Activated T-helper 1 cell treated with anti-CD3 and anti-CD28 coated beads, Interleukin-12 subunit alpha, Interleukin-12 subunit beta, Interleukin-2, Interleukin-4 antibody, amounts not matched to agents 30 ng/mL and 10 ng/mL and 1 ng/mL, durations not matched to agents 14 hours and 24 hours and 36 hours (primary cell): ENCODE measurements at regions not wholly inside any gene's neighbourhood (a gene's known extent, or its start where the extent isn't known, plus 50 kb on each side); places are given as distances from the start of the nearest gene placed in this dataset.

ENCODE experiments used
- DNase-seq: peaks from one replicate; pipeline ENCODE4 v3.0.0; 2021; ENCODE audit warnings: low spot score
- H3K27ac Mint-ChIP-seq: one replicate; pipeline ENCODE4 v1.8.0; 2021; ENCODE audit warnings: mild to moderate bottlenecking, mixed read lengths
- H3K27me3 Mint-ChIP-seq: one replicate; pipeline ENCODE4 v1.8.0; 2022; ENCODE audit warnings: mild to moderate bottlenecking, moderate library complexity, mixed read lengths; ENCODE audit not compliant: insufficient read depth
- H3K36me3 Mint-ChIP-seq: one replicate; pipeline ENCODE4 v1.8.0; 2021; ENCODE audit warnings: low read depth, mixed read lengths
- H3K4me1 Mint-ChIP-seq: one replicate; pipeline ENCODE4 v1.8.0; 2021; ENCODE audit warnings: low read depth, mixed read lengths
- H3K4me3 Mint-ChIP-seq: one replicate; pipeline ENCODE4 v1.8.0; 2021; ENCODE audit warnings: mild to moderate bottlenecking, moderate library complexity, mixed read lengths
- H3K9me3 Mint-ChIP-seq: one replicate; pipeline ENCODE4 v1.8.0; 2021; ENCODE audit warnings: mixed read lengths
- intact Hi-C: fragments of 100-400 bp; cut with micrococcal nuclease; formaldehyde crosslinking; loops from one replicate; pipeline ENCODE4 v1.15.1; 2024

DNA sequence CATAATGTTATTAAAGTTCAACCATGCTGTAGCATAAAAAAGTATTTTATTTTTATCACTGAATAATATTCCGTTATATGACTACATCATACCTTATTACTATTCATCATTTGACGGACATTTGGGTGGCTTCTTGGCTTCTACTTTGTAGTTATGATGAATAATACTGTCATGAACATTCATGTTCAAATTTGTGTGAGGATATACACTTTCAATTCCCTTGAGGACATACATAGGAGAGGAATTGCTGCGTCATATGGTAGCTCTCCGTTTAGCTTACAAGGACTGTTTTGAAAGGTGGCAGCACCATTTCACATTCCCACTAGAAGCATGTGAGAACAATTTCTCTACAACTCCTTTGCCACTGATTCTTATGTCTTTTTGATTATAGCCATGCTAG lies 910.8 kb upstream of the MIR17HG start:
- Mint-ChIP-seq H3K36me3 (no peaks in the 10 kb centered on the region), H3K4me1 (no peaks in the 10 kb centered on the region), H3K27ac (no peak overlapping the region), H3K9me3 (peaks cover 1% of the 10 kb centered on the region), H3K4me3 (no peak overlapping the region), H3K27me3 (no peaks in the 10 kb centered on the region)
- DNase-seq = no peak
- intact Hi-C loops = no loop called here

DNA sequence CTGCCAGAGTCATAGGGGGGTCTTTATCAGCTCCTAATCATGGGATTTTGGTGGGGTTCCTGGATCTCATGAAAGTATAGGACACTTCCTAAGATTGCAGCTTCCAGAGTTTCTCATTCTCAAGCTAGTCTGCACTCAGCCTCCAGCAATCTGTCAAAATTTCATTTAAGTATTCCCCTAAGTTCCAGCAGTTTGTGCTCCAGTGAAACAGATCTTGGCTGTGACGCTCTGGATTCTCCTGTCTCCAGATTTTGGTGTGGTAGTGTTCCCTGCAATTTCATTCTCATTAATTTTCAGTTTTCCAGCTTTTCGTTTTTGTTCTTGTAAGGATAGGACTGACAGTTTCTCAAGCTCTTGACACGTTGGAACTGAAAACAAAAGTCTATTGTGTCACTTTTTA lies 908.9 kb upstream of the MIR17HG start:
- Mint-ChIP-seq H3K27ac (no peak overlapping the region), H3K4me3 (no peak overlapping the region), H3K36me3 (no peaks in the 10 kb centered on the region), H3K9me3 (no peaks in the 10 kb centered on the region), H3K4me1 (no peaks in the 10 kb centered on the region), H3K27me3 (no peaks in the 10 kb centered on the region)
- no peak for DNase-seq
- intact Hi-C loops = no loop called here

DNA sequence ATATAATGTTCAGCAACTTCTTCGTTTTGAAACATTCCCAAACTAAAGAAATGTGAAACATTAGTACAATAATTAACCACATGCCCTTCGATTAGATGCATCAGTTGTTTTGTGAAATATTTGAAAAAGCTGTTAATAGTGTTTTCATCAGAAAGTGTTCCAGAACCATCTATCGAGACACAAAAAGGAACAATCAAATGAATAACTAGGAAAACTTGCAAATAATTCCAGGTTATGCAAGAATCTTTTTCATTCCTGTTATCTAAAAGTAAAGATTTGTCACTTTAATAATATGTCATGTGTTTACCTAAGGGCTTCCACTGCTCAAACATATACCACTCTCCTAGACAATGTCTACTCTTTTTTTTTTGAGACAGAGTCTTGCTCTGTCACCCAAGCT lies 904.2 kb upstream of the MIR17HG start:
- Mint-ChIP-seq H3K36me3 (no peaks in the 10 kb centered on the region), H3K27me3 (no peaks in the 10 kb centered on the region), H3K4me1 (no peaks in the 10 kb centered on the region), H3K9me3 (peaks cover 3% of the 10 kb centered on the region), H3K4me3 (no peak overlapping the region), H3K27ac (no peak overlapping the region)
- DNase-seq = no peak
- intact Hi-C loops = no loop called here

DNA sequence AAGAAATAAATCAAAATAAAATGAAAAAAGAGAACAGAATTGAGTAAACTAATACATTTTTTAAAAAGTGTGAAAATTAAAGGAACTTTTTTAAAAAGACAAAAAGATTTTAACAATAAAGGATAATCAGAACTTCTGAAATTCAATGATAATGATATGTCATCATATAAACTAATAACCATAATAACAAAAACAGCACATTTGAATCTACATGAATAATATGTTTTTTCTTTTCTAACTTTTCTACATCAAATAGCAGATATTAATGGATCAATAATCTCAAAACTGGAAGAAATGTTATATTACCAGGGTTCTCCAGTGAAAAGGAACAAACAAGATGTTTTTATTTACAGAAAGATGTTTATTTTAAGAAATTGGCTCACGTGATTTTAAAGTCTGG lies 903.3 kb upstream of the MIR17HG start:
- intact Hi-C loops = no loop called here
- H3K27ac Mint-ChIP-seq = no peak overlapping the region
- no peaks in the 10 kb centered on the region for H3K27me3 Mint-ChIP-seq
- no peaks in the 10 kb centered on the region for H3K36me3 Mint-ChIP-seq
- H3K4me3 Mint-ChIP-seq = no peak overlapping the region
- no peak for DNase-seq
- H3K9me3 Mint-ChIP-seq = peaks cover 3% of the 10 kb centered on the region
- H3K4me1 Mint-ChIP-seq = no peaks in the 10 kb centered on the region

DNA sequence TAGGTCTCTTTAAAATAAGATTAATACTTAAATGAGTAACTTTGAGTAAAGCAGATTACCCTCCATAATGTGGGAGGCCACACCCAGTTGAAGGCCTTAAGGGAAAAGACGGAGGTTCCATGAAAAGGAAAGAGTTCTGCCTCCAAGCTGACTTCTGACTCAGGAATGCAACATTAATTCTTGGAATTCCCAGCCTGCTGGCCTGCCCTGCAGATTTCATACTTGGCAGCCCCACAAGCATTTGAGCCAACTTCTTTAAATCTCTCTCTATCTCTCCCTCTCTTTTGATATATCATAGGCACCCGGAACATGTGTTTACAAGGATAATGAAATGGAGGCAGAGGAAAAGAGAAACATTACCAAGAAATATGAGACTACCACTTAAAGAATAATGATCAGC lies 902.3 kb upstream of the MIR17HG start:
- peaks cover 7% of the 10 kb centered on the region for H3K9me3 Mint-ChIP-seq
- no peak overlapping the region for H3K4me3 Mint-ChIP-seq
- no peaks in the 10 kb centered on the region for H3K27me3 Mint-ChIP-seq
- intact Hi-C loops = no loop called here
- H3K36me3 Mint-ChIP-seq = no peaks in the 10 kb centered on the region
- no peaks in the 10 kb centered on the region for H3K4me1 Mint-ChIP-seq
- DNase-seq = no peak
- no peak overlapping the region for H3K27ac Mint-ChIP-seq

DNA sequence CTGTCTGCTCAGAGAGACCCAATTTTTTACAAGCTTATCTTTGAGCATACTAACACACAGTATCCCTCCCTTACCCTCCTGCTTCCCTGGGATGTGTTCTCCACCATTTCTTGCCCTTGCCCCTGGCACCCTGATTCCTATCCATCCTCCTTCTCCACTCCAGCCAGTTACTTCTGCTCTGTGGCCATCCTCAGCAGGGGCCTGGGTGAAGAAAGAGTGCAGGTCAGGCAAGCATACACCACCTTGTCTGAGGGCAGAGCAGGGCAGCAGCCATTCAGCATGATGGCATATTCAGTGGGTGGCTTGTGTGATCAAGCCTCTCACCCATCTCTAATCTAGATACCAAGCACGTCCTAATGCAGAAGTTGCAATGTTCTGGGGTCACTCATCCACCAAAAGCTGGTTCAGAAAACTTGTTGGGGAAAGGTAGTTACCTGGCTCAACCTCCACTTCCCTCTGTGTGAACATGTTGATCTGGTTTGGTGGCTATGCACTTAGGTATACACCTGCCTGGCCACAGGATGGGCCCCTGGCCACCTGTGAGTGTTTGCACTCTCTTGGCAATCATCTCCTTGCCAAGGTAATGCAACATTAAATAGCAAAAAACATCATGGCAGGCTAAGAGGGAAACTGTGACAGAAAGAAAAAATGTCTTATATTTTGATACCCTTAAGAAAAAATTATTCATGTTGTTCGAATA lies 900.3 kb upstream of the MIR17HG start:
- Mint-ChIP-seq H3K9me3 (peaks cover 8% of the 10 kb centered on the region), H3K4me3 (no peak overlapping the region), H3K27ac (no peak overlapping the region), H3K36me3 (no peaks in the 10 kb centered on the region), H3K4me1 (no peaks in the 10 kb centered on the region), H3K27me3 (no peaks in the 10 kb centered on the region)
- DNase-seq = no peak
- intact Hi-C loops = no loop called here

DNA sequence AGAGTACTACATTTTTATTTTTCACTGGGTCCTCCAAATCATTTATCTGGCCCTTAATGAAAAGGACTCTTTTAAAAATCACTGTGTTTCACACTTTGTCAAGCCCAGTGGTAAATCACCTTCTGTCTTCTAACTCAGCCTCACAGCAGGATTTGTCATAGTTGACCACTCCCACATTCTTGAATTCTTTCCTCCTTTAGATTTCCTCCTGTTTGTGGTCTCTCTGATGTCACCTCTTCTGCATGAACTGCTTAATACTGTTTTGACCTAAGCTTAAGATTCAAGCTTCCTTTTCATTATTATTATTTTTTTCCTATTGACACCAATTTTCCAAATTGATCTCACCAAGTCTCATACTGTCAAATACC lies 899.8 kb upstream of the MIR17HG start:
- Mint-ChIP-seq H3K4me1 (no peaks in the 10 kb centered on the region), H3K27ac (no peak overlapping the region), H3K9me3 (peaks cover 8% of the 10 kb centered on the region), H3K4me3 (no peak overlapping the region), H3K36me3 (no peaks in the 10 kb centered on the region), H3K27me3 (no peaks in the 10 kb centered on the region)
- DNase-seq = no peak
- intact Hi-C loops = no loop called here

DNA sequence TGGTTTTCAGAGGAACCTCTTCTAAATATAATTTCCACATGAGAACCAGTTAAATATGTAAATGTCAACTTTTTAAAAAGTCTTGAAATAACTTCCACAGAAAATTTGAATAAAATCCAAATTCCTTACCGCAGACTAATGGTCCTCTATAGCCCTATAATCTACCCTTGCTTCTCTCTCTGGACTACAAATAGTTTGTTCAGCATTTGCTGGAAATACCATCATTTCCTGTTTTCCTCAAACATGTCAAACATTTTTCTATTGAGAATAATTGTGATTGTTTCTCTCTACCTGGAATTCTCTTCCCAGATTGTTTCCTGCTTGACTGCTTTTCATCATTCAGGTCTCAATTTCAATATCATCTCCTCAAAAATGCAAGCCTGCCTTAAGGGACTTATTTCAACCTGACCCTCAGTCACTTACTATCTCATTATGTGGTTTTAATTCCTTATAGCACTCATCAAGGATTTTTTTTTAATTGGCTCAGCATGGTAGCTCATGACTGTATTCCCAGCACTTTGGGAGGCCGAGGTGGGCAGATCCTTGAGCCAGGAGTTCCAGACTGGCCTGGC lies 898.9 kb upstream of the MIR17HG start:
- Mint-ChIP-seq H3K36me3 (no peaks in the 10 kb centered on the region), H3K4me1 (no peaks in the 10 kb centered on the region), H3K27ac (no peak overlapping the region), H3K27me3 (no peaks in the 10 kb centered on the region), H3K9me3 (peaks cover 8% of the 10 kb centered on the region), H3K4me3 (no peak overlapping the region)
- intact Hi-C loops = no loop called here
- no peak for DNase-seq

DNA sequence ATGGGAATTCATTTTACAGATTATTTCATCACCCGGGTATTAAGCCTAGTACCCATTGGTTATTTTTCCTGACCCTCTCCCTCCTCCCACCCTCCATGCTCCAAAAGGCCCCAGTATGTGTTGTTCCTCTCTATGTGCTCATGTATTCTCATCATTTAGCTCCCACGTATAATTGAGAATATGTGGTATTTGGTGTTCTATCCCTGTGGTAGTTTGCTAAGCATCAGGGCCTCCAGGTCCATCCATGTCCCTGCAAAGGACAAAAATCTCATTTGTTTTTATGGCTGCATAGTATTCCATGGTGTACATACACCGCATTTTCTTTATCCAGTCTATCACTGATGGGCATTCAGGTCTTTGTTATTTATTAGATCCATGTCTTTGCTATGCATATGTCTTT lies 894.1 kb upstream of the MIR17HG start:
- peaks cover 5% of the 10 kb centered on the region for H3K9me3 Mint-ChIP-seq
- DNase-seq = no peak
- intact Hi-C loops = no loop called here
- H3K27ac Mint-ChIP-seq = no peak overlapping the region
- no peaks in the 10 kb centered on the region for H3K27me3 Mint-ChIP-seq
- H3K36me3 Mint-ChIP-seq = no peaks in the 10 kb centered on the region
- H3K4me3 Mint-ChIP-seq = no peak overlapping the region
- H3K4me1 Mint-ChIP-seq = no peaks in the 10 kb centered on the region

DNA sequence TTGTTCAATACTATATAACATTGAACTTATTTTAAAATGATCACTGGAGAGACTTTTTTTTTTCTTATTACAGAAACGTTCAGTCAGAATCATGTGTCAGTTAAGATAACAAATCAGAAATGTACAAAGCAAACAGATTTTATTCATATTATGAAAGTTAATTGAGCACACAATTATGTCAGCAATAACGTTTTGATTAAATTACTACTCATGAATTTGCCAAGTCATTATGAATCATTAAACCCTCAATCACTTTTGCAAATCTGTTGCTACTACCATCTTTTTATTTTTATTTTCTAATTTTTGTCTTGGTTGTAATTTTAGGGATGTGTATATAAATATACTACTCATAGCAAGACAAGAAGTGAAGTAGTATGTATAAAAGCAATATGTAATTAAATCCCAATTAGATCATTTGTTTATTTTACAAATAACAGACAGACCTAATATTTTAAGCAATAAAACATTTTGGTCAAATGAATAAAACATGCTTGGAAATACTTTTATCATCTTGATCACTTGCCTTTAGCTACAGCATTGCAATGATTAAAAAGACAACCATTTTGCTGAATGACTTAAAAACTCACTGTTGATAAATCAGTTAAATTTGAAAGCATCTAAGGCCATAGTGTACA lies 893.4 kb upstream of the MIR17HG start:
- no peaks in the 10 kb centered on the region for H3K27me3 Mint-ChIP-seq
- H3K9me3 Mint-ChIP-seq = peaks cover 5% of the 10 kb centered on the region
- H3K36me3 Mint-ChIP-seq = no peaks in the 10 kb centered on the region
- no peak overlapping the region for H3K27ac Mint-ChIP-seq
- H3K4me1 Mint-ChIP-seq = no peaks in the 10 kb centered on the region
- DNase-seq = no peak
- no peak overlapping the region for H3K4me3 Mint-ChIP-seq
- intact Hi-C loops = no loop called here

DNA sequence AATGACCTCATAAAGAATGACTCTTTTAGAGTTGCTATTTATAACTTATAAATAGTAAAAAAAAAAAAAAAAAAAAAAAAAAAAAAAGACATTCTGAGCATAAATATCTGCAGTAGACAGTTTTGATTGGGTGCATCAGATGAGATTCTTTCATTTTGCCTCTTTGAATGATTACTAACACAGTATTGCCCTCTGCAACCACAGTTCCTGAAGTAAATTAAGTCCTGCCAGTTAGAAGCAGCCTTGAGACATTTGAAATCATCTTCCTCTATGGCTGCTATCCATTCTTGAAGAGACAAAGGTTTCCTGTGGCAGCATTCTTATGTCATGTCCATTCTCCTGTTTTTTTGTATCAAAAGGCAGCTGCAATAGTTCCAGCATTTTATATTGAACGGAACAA lies 892.4 kb upstream of the MIR17HG start:
- no peaks in the 10 kb centered on the region for H3K36me3 Mint-ChIP-seq
- intact Hi-C loops = no loop called here
- no peak overlapping the region for H3K4me3 Mint-ChIP-seq

DNA sequence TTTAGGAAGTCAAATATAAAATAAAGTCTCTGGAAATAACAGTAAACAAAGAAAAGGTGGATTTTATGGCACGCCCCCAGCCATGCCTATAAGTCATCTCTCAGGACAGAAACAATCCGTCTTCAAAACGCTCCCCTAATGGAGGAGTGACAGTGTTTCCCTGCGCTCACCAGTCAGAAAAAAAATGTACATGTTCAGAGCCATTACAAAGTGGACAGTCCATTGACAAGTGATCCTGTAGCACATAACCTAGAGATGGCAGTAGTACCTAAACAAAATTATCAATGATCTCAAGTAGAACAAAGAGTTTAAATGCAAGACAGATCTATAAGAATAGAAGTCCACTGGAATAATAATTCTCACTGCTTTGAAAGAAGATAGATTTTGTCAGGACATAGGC lies 891.7 kb upstream of the MIR17HG start:
- intact Hi-C loops = no loop called here
- Mint-ChIP-seq H3K27me3 (no peaks in the 10 kb centered on the region), H3K9me3 (peaks cover 5% of the 10 kb centered on the region), H3K27ac (no peak overlapping the region), H3K4me3 (no peak overlapping the region), H3K4me1 (no peaks in the 10 kb centered on the region), H3K36me3 (no peaks in the 10 kb centered on the region)
- no peak for DNase-seq

More for the DNA sequence above, 892.4 kb upstream of the MIR17HG start:
- Mint-ChIP-seq H3K27me3 (no peaks in the 10 kb centered on the region), H3K9me3 (peaks cover 2% of the 10 kb centered on the region), H3K4me1 (no peaks in the 10 kb centered on the region), H3K27ac (no peak overlapping the region)
- DNase-seq = no peak

DNA sequence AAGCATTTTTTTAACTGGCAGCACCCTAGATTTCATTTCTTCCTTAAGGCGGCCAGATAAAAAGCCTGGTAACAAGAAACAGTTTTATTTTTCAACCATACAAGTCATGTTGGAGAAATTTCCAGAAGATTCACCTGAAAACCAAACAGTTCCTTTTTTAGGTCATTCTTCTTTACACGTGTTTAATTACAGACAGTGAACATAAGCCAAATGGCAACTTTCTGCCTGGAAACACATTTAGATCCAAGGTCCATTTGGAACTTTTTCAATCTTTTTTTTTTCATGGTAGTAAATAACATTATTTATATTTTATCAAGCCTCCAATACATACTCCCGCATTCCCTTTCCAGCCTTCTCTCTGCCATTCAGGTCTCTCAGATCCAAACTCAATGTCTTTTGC lies 886.1 kb upstream of the MIR17HG start:
- H3K4me1 Mint-ChIP-seq = no peaks in the 10 kb centered on the region
- peaks cover 14% of the 10 kb centered on the region for H3K9me3 Mint-ChIP-seq
- no peak for DNase-seq
- no peak overlapping the region for H3K27ac Mint-ChIP-seq
- intact Hi-C loops = no loop called here
- H3K27me3 Mint-ChIP-seq = no peaks in the 10 kb centered on the region
- H3K36me3 Mint-ChIP-seq = no peaks in the 10 kb centered on the region
- no peak overlapping the region for H3K4me3 Mint-ChIP-seq
